ENCODE measurements at regions not wholly inside any gene's neighbourhood (a gene's known extent, or its start where the extent isn't known, plus 50 kb on each side); places are given as distances from the start of the nearest gene placed in this dataset.

DNA sequence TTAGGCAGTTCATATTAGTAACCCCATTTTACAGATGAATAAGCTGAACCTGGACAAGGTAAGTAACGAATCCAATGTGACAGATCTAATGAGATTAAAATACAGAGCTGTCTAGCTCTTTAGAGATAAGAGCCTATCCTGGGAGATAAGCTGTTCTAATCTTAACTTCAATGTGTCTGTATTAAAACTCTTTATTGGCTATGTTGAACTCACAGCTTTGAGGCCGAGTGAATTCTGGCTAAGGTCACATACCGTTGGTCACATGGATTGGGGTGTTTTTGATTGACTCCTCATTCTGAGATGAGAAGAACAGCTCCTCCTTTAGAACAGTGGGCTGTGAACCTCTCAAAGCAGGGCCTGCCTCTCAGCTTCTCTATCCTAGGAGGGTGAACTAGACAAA, 113.4 kb upstream of the EEPD1 start:
- TF ChIP-seq POLR2A (IDR thresholded peaks at IDR 0.05), result no peak
- TF ChIP-seq, protein P1, sequence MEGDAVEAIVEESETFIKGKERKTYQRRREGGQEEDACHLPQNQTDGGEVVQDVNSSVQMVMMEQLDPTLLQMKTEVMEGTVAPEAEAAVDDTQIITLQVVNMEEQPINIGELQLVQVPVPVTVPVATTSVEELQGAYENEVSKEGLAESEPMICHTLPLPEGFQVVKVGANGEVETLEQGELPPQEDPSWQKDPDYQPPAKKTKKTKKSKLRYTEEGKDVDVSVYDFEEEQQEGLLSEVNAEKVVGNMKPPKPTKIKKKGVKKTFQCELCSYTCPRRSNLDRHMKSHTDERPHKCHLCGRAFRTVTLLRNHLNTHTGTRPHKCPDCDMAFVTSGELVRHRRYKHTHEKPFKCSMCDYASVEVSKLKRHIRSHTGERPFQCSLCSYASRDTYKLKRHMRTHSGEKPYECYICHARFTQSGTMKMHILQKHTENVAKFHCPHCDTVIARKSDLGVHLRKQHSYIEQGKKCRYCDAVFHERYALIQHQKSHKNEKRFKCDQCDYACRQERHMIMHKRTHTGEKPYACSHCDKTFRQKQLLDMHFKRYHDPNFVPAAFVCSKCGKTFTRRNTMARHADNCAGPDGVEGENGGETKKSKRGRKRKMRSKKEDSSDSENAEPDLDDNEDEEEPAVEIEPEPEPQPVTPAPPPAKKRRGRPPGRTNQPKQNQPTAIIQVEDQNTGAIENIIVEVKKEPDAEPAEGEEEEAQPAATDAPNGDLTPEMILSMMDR (IDR thresholded peaks at IDR 0.05), result no peak

All from adrenal gland (tissue), 5 donors.